ENCODE measurements at regions not wholly inside any gene's neighbourhood (a gene's known extent, or its start where the extent isn't known, plus 50 kb on each side); places are given as distances from the start of the nearest gene placed in this dataset.

DNA sequence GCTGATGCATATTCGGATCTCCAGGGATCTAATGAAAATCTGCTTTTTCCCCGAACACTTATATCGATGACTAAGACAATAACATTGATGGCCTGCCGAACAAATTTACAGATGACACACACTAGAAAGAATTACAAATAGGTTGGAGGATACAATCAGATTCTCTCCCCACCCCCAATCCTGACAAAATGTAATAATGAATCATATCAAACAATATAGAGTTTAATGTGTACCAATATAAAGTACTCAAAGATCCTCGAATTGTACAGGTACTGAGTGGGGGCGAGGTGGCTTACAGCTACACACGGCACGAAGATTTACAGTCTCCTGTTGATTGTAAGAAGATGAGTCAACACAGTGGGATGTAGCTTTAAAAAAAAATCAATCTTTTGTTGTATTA lies 182.7 kb upstream of the MKLN1 start:
- TF ChIP-seq, protein P1, sequence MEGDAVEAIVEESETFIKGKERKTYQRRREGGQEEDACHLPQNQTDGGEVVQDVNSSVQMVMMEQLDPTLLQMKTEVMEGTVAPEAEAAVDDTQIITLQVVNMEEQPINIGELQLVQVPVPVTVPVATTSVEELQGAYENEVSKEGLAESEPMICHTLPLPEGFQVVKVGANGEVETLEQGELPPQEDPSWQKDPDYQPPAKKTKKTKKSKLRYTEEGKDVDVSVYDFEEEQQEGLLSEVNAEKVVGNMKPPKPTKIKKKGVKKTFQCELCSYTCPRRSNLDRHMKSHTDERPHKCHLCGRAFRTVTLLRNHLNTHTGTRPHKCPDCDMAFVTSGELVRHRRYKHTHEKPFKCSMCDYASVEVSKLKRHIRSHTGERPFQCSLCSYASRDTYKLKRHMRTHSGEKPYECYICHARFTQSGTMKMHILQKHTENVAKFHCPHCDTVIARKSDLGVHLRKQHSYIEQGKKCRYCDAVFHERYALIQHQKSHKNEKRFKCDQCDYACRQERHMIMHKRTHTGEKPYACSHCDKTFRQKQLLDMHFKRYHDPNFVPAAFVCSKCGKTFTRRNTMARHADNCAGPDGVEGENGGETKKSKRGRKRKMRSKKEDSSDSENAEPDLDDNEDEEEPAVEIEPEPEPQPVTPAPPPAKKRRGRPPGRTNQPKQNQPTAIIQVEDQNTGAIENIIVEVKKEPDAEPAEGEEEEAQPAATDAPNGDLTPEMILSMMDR (IDR thresholded peaks at IDR 0.05): no peak
- no peak for TF ChIP-seq EP300 (IDR thresholded peaks at IDR 0.05)

Measured in tibial nerve (tissue), 4 donors.